A549 (cell line): ENCODE measurements at regions not wholly inside any gene's neighbourhood (a gene's known extent, or its start where the extent isn't known, plus 50 kb on each side); places are given as distances from the start of the nearest gene placed in this dataset.

Experiments
- ATAC-seq, 2 experiments: fragments of 200-7000 bp in 1 of 2; fragments of >200 bp in 1 of 2; cut with Nextera tagmentation in 1 of 2; cut with Tn5 transposase in 1 of 2; 3 replicates each; pipeline versions ENCODE4 v1.8.0 to v1.9.1; 2018 to 2020; ENCODE audit warnings: mild to moderate bottlenecking in 1 of 2, moderate library complexity in 1 of 2
- CTCF ChIA-PET: fragments of 300-600 bp; sonication (Branson Sonifier 250); formaldehyde crosslinking; extraction: SDS; loops from one replicate; lab custom pipeline; 2021; ENCODE audit warnings: antibody characterized with exemption, inconsistent platforms; lab: Yijun Ruan, JAX
- POLR2A ChIA-PET: fragments of 350-600 bp; formaldehyde crosslinking; extraction: SDS; loops from one replicate; lab custom pipeline; 2021; ENCODE audit warnings: antibody characterized with exemption, inconsistent platforms; lab: Yijun Ruan, JAX
- DNase-seq, 2 experiments: peaks; one replicate each; pipeline versions ENCODE4 v3.0.0 to v3.0.0-alpha.2; 2011 to 2016; ENCODE audit warnings: low read depth in 1 of 2, low spot score in 1 of 2
- FAIRE-seq: peaks from 2 replicates; lab custom pipeline; 2011; peaks lifted over from hg19 to GRCh38; lab: Jason Lieb, UNC
- H3K27ac ChIP-seq, 2 experiments: fragments of >200 bp; sonication (Bioruptor Twin); formaldehyde crosslinking; 3 replicates each; pipeline ENCODE4 v1.5.1; 2016 to 2017
- H3K4me1 ChIP-seq: fragments of >200 bp; sonication (Bioruptor Twin); formaldehyde crosslinking; 3 replicates; pipeline ENCODE4 v1.6.1; 2016
- H3K4me2 ChIP-seq: fragments of >200 bp; sonication (Bioruptor Twin); formaldehyde crosslinking; 3 replicates; pipeline ENCODE4 v1.6.1; 2016
- H3K4me3 ChIP-seq: fragments of >200 bp; sonication (Bioruptor Twin); formaldehyde crosslinking; 3 replicates; pipeline ENCODE4 v1.5.1; 2016
- H3K9me3 ChIP-seq: fragments of >200 bp; sonication (Bioruptor Twin); formaldehyde crosslinking; 3 replicates; pipeline ENCODE4 v1.6.1; 2016
- CBX8 ChIP-seq: fragments of 200-600 bp; sonication (generic); IDR thresholded peaks from 2 replicates; pipeline ENCODE4 v1.6.1; 2016
- CEBPB ChIP-seq, 2 experiments: fragments of >200 bp in 1 of 2; sonication (Bioruptor Twin) in 1 of 2; formaldehyde crosslinking in 1 of 2; IDR thresholded peaks; 2 replicates each; pipeline ENCODE4 v1.6.1; 2012 to 2016
- E2F6 ChIP-seq: IDR thresholded peaks from 2 replicates; pipeline ENCODE4 v1.6.1; 2012; ENCODE audit warnings: low read depth, borderline replicate concordance
- EHF ChIP-seq: fragments of 250-450 bp; sonication (Bioruptor Pico); IDR thresholded peaks from 2 replicates; pipeline ENCODE4 v1.5.0; 2020; ENCODE audit warnings: mild to moderate bottlenecking
- EHMT2 ChIP-seq: fragments of 200-600 bp; sonication (generic); IDR thresholded peaks from 2 replicates; pipeline ENCODE4 v1.6.1; 2016; ENCODE audit warnings: antibody characterized with exemption, low read depth, mild to moderate bottlenecking, moderate library complexity
- EP300 ChIP-seq, 2 experiments: fragments of >200 bp; sonication (Bioruptor Twin); formaldehyde crosslinking; IDR thresholded peaks; 2 replicates in 1 of 2; 3 replicates in 1 of 2; pipeline ENCODE4 v1.6.1; 2016 to 2017
- ESRRA ChIP-seq: fragments of 150-350 bp; IDR thresholded peaks from 2 replicates; pipeline ENCODE4 v1.6.1; 2014; ENCODE audit warnings: mild to moderate bottlenecking, low read length, borderline replicate concordance
- FOXS1 ChIP-seq: fragments of 250-450 bp; sonication (Bioruptor Pico); IDR thresholded peaks from 2 replicates; pipeline ENCODE4 v1.5.0; 2020; ENCODE audit warnings: mild to moderate bottlenecking, moderate library complexity
- HOXA7 ChIP-seq: fragments of 250-450 bp; sonication (Bioruptor Pico); IDR thresholded peaks from 2 replicates; pipeline ENCODE4 v1.5.0; 2020; ENCODE audit warnings: mild to moderate bottlenecking, moderate library complexity
- JUNB ChIP-seq: fragments of >200 bp; sonication (Bioruptor Twin); formaldehyde crosslinking; IDR thresholded peaks from 2 replicates; pipeline ENCODE4 v1.6.1; 2016
- KDM1A ChIP-seq: fragments of 200-600 bp; sonication (generic); IDR thresholded peaks from 2 replicates; pipeline ENCODE4 v1.6.1; 2016; ENCODE audit warnings: low read depth, mild to moderate bottlenecking
- MAFK ChIP-seq: fragments of 450-650 bp; IDR thresholded peaks from 2 replicates; pipeline ENCODE4 v1.6.1; 2014; ENCODE audit not compliant: partially characterized antibody
- MAZ ChIP-seq: fragments of 150-350 bp; IDR thresholded peaks from 2 replicates; pipeline ENCODE4 v1.6.1; 2014; ENCODE audit warnings: antibody characterized with exemption, low read depth, low read length, borderline replicate concordance
- MYC ChIP-seq: IDR thresholded peaks from 2 replicates; pipeline ENCODE4 v1.6.1; 2012; ENCODE audit warnings: mild to moderate bottlenecking, inconsistent platforms, low read length, improper control_type of control experiment, borderline replicate concordance
- NPAS2 ChIP-seq: fragments of 250-450 bp; sonication (Bioruptor Pico); IDR thresholded peaks from 2 replicates; pipeline ENCODE4 v1.8.0; 2022; ENCODE audit warnings: mild to moderate bottlenecking, moderate library complexity, borderline replicate concordance
- POLR2AphosphoS2 ChIP-seq: conservative IDR thresholded peaks from 2 replicates; pipeline ENCODE4 v1.6.1; 2012; ENCODE audit warnings: low read length, improper control_type of control experiment, inconsistent platforms
- RAD21 ChIP-seq, 2 experiments: fragments of >200 bp in 1 of 2; sonication (Bioruptor Twin) in 1 of 2; formaldehyde crosslinking in 1 of 2; IDR thresholded peaks in 1 of 2; conservative IDR thresholded peaks in 1 of 2; 2 replicates in 1 of 2; 3 replicates in 1 of 2; pipeline ENCODE4 v1.6.1; 2012 to 2018; ENCODE audit warnings: inconsistent platforms in 1 of 2
- RNF2 ChIP-seq: fragments of 200-600 bp; sonication (generic); IDR thresholded peaks from 2 replicates; pipeline ENCODE4 v1.6.1; 2016; ENCODE audit warnings: low read depth, mild to moderate bottlenecking, antibody characterized with exemption, moderate library complexity, borderline replicate concordance
- SMC3 ChIP-seq: fragments of >200 bp; sonication (Bioruptor Twin); formaldehyde crosslinking; IDR thresholded peaks from 3 replicates; pipeline ENCODE4 v1.6.1; 2018; ENCODE audit warnings: inconsistent platforms
- SREBF2 ChIP-seq: fragments of 450-650 bp; IDR thresholded peaks from 2 replicates; pipeline ENCODE4 v1.6.1; 2014; ENCODE audit warnings: mild to moderate bottlenecking, moderate library complexity
- TFCP2L1 ChIP-seq: fragments of 250-450 bp; sonication (Bioruptor Pico); IDR thresholded peaks from 2 replicates; pipeline ENCODE4 v1.5.0; 2021; ENCODE audit warnings: mild to moderate bottlenecking
- ZSCAN20 ChIP-seq: fragments of 250-450 bp; sonication (Bioruptor Pico); IDR thresholded peaks from 2 replicates; pipeline ENCODE4 v1.8.0; 2022; ENCODE audit warnings: mild to moderate bottlenecking, moderate library complexity
- WGBS: methylation state at CpG from one replicate; pipeline ENCODE4 v1.1.6; 2017; ENCODE audit errors: missing lambda C conversion rate; 5-methylcytosine and 5-hydroxymethylcytosine counted together

- Histone ChIP-seq H3K4me3 (no peak overlapping the region), H3K27ac (no peak overlapping the region), H3K4me2 (no peak overlapping the region), H3K9me3 (no peaks in the 10 kb centered on the region)
- CTCF ChIA-PET = interaction anchor here (1.1 to 2.0 kb wide), 8 partner anchors 9 to 163 kb away, joined by 3 to 9 read pairs (median 4); partner anchors contain the start of gene SDC1
- WGBS = 71% methylated on average over 8 of the region's 8 CpGs
- DNase-seq (no peak), ATAC-seq (no peak)
- no peak for TF ChIP-seq HOXA7 (CRISPR knock-in tag)
- TF ChIP-seq ESRRA = no peak
- no peak for TF ChIP-seq RNF2
- no peak for TF ChIP-seq RAD21 (conservative IDR thresholded peaks at IDR 0.05 in 1 of 2, IDR thresholded peaks at IDR 0.05 in 1 of 2)
- TF ChIP-seq EHF = no peak
- TF ChIP-seq ZSCAN20 (CRISPR knock-in tag) = no peak
- TF ChIP-seq KDM1A = no peak
- no peak for TF ChIP-seq POLR2AphosphoS2
- no peak for TF ChIP-seq MAZ
- no peak for TF ChIP-seq TFCP2L1
- no peak for TF ChIP-seq CEBPB (IDR thresholded peaks at IDR 0.05)
- no peak for TF ChIP-seq NPAS2 (CRISPR knock-in tag)
- no peak for TF ChIP-seq EHMT2
- TF ChIP-seq, all 56 proteins: peak for 0
- POLR2A ChIA-PET = no interaction called here
- no peak for FAIRE-seq
- H3K4me1 ChIP-seq = no peaks in the 10 kb centered on the region
Observed at GRCh38 chr2:20118051-20118450, 66.6 kb upstream of the LAPTM4A start.

DNA sequence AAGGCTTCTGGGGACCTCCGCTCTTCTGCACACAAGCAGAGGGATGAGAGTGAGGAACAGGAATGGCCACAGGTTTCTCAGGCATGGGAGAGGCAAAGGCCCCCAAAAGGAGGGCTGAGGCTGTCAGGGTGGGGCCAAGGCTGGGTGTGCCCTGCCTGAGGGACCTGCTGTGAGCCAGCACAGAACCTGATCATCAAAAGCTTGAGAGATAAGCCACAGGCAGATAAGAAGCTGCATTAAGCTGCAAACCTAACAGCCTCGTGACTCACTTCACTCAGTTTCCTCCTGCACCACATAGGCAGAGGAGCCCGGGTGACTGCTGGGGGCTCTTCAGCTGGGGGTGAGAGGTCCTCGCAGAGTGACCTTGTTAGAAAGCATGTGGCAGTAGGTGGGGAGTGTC lies 64.5 kb upstream of the LAPTM4A start:
- Histone ChIP-seq H3K4me2 (no peak overlapping the region), H3K4me1 (peaks cover 7% of the 10 kb centered on the region; the same call in 2 of the 3 replicates), H3K27ac (no peak overlapping the region), H3K4me3 (no peak overlapping the region), H3K9me3 (no peaks in the 10 kb centered on the region)
- CTCF ChIA-PET = interaction anchor here (0.7 to 4.6 kb wide), 4 partner anchors 10 to 17 kb away, joined by 3 to 23 read pairs (median 5); no protein-coding TSS in a partner anchor
- POLR2A ChIA-PET = no interaction called here
- no peak for ATAC-seq
- FAIRE-seq = no peak
- DNase-seq = no peak
- 58% methylated on average over 4 of the region's 4 CpGs for WGBS
- no peak for TF ChIP-seq EHF
- TF ChIP-seq EP300 (IDR thresholded peaks at IDR 0.05) = no peak
- TF ChIP-seq MYC = no peak
- TF ChIP-seq RAD21 (conservative IDR thresholded peaks at IDR 0.05 in 1 of 2, IDR thresholded peaks at IDR 0.05 in 1 of 2) = no peak
- no peak for TF ChIP-seq SMC3

DNA sequence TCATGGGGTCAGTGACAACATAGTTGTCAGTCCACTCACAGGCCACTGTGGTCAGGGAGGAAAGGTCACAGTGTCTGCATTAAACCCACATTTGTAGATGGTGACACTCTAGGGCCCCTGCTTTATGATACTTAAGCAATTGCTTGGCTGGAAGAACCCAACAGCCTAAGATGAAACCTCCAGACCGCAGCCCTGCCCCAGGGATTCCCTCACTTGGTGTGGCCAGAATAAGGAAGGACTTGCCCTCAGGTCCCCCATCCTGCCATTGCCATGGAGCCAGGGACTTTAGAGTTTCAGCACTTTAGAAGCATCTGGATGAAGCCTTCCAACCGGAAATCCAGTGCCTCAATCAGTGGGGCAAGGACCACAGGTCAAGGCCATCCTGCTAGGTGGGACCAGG lies 63.9 kb upstream of the LAPTM4A start:
- no peak overlapping the region for H3K4me2 ChIP-seq
- POLR2A ChIA-PET = no interaction called here

More for the DNA sequence above, 63.9 kb upstream of the LAPTM4A start:
- TF ChIP-seq EHF (no peak), E2F6 (no peak), FOXS1 (CRISPR knock-in tag) (no peak), MAFK (no peak), SREBF2 (no peak), CBX8 (no peak), SMC3 (no peak), JUNB (no peak)
- Histone ChIP-seq H3K4me1 (peaks cover 10% of the 10 kb centered on the region; the same call in 2 of the 3 replicates), H3K9me3 (0 out of 3 replicates have a peak, but pooled peaks cover 1% of the 10 kb centered on the region), H3K27ac (no peak overlapping the region), H3K4me3 (no peak overlapping the region)
- WGBS = 82% methylated on average over 2 of the region's 2 CpGs
- FAIRE-seq (no peak), DNase-seq (no peak), ATAC-seq (no peak)
- CTCF ChIA-PET = interaction anchor here (1.1 to 4.6 kb wide), 5 partner anchors 11 to 160 kb away, joined by 3 to 23 read pairs (median 5); no protein-coding TSS in a partner anchor
